GM12878 (cell line): ENCODE measurements at regions not wholly inside any gene's neighbourhood (a gene's known extent, or its start where the extent isn't known, plus 50 kb on each side); places are given as distances from the start of the nearest gene placed in this dataset.

Experiments used
- E2F4 ChIP-seq: IDR thresholded peaks from 2 replicates; pipeline ENCODE4 v1.6.1; 2012; ENCODE audit warnings: low read depth, low read length, improper control_type of control experiment
- ESRRA ChIP-seq: IDR thresholded peaks from 2 replicates; pipeline ENCODE4 v1.6.1; 2012; ENCODE audit warnings: mild to moderate bottlenecking, low read length, improper control_type of control experiment
- EZH2 ChIP-seq: IDR thresholded peaks from 2 replicates; pipeline ENCODE4 v1.6.1; 2012; ENCODE audit warnings: low read depth, mild to moderate bottlenecking, control low read depth, inconsistent platforms, low read length, borderline replicate concordance; ENCODE audit not compliant: control insufficient read depth
- FOXM1 ChIP-seq: IDR thresholded peaks from 2 replicates; pipeline ENCODE4 v1.6.1; 2012; ENCODE audit warnings: low read depth, mild to moderate bottlenecking, inconsistent platforms, low read length, moderate library complexity
- NFIC ChIP-seq: IDR thresholded peaks from 2 replicates; pipeline ENCODE4 v1.6.1; 2012; ENCODE audit warnings: low read depth, mild to moderate bottlenecking, inconsistent platforms, low read length, moderate library complexity
- NRF1 ChIP-seq: conservative IDR thresholded peaks from 2 replicates; pipeline ENCODE4 v1.6.1; 2011; ENCODE audit warnings: mild to moderate bottlenecking, low read depth, low read length, improper control_type of control experiment
- POLR2AphosphoS5 ChIP-seq: IDR thresholded peaks from 2 replicates; pipeline ENCODE4 v1.6.1; 2011; ENCODE audit warnings: mild to moderate bottlenecking, low read length, inconsistent platforms
- RFX5 ChIP-seq: IDR thresholded peaks from 2 replicates; pipeline ENCODE4 v1.6.1; 2011; ENCODE audit warnings: low read depth, low read length, improper control_type of control experiment
- TF ChIP-seq, protein P1 (sequence below): fragments of 450-650 bp; IDR thresholded peaks from 2 replicates; pipeline ENCODE4 v1.6.1; 2016; ENCODE audit warnings: mild to moderate bottlenecking

GRCh38 chr6:21294144-21294543 lies 299.4 kb upstream of the SOX4 start:
- TF ChIP-seq POLR2AphosphoS5 (no peak), NRF1 (no peak), NFIC (no peak), EZH2 (no peak), ESRRA (no peak), RFX5 (no peak), E2F4 (no peak), FOXM1 (no peak)
- TF ChIP-seq, protein P1, sequence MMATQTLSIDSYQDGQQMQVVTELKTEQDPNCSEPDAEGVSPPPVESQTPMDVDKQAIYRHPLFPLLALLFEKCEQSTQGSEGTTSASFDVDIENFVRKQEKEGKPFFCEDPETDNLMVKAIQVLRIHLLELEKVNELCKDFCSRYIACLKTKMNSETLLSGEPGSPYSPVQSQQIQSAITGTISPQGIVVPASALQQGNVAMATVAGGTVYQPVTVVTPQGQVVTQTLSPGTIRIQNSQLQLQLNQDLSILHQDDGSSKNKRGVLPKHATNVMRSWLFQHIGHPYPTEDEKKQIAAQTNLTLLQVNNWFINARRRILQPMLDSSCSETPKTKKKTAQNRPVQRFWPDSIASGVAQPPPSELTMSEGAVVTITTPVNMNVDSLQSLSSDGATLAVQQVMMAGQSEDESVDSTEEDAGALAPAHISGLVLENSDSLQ: no peak
